NAMALWA (cell line): ENCODE measurements at regions not wholly inside any gene's neighbourhood (a gene's known extent, or its start where the extent isn't known, plus 50 kb on each side); places are given as distances from the start of the nearest gene placed in this dataset.
"Not testable (repeated sequence)": the region's sequence is repeated elsewhere in the genome, so short reads cannot be mapped to it uniquely, and the experiment has no call there.

Experiments
- DNase-seq: peaks from one replicate; pipeline ENCODE4 v3.0.0-alpha.2; 2015; ENCODE audit warnings: low spot score

DNA sequence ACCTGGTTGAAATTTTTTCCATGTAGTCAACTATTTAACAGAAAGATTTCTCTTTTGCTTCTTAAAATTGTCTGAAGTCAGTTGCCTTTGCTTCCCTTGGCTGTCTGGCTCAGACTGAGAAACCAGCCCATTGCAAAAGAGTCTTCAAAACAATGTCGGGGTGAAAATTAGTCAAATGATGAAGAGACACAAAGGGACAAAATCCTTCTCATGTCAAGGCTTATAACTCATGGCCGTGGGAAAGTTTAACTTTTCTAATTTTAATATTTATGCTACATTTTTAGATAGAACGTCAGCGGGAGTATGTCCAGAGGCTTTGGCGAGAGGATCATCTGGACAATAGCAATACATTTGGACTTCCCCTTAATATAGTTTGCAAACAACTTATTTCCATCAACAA, 127.2 kb downstream of the CD164 start:
- DNase-seq = no peak

DNA sequence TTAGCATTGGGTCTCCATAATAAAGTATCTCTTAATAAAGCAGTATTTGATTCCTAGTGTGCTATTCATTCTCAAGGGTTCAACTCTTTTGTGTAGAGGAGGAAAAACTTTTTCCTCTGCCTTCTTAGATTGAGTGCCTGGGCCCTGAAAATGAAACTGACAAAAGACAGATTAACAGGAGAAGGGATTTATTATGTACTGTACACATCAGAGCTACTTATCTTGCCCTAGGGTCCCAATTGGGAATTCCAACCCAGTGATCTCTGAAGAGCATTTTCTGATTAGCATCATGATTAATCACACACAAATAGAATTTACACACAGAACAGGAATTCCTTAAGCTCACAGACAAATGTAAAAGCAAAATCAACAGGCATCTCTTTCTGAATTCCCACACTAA, 128.9 kb downstream of the CD164 start:
- DNase-seq = no peak

DNA sequence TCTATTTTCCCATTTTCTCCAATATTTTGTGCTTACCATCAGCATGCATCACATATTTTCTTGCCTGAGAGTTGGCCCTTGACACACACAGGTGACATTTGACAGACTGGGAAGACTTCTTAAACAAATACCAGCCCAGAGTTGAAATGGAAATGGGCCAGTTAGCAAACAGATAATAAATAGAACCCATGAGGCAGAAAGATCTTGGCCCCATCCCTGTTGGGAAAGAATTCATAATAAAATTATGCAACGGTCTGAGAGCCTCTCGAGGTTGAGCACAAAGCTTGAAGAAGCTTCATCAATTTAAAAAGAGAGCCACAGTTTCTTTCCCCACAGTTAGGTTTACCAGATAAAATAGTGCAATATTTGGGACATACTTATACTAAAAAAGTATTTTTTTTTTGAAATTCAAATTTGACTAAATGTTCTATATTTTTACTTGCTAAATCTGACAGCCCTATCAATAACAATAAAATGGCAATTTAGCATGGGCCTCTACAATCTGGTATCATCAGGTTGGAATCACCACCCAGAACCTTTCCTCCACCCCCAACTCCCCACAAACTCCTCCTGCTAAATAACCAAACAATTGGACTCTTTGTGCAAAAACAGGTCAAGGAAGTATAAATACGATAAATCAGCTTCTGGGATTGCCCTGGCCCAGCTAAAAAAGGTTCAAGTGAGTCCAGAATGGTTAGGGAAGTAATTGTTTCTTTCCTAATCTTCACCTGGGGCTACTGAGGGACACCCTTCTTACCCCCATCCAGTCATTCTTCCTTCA, 129.8 kb downstream of the CD164 start:
- DNase-seq = no peak

DNA sequence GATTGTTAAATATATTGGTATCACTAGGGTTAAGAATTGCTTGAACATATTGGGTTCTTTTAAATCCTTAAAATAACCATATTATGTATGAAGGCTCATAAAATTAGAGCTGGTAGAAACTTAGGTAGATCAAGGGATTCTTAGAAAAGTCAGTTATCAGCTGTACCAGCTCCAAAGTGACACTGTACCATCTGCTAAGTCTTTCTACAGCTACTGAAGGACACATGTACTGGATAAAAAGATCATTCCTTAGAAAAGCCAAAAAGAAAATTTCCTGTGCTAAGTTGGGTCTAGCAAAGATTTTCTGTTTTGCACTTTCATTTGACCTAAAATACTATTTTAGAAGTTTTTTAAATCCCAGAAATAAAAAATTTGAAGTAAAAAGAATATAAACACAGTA, 130.4 kb downstream of the CD164 start:
- DNase-seq = no peak

DNA sequence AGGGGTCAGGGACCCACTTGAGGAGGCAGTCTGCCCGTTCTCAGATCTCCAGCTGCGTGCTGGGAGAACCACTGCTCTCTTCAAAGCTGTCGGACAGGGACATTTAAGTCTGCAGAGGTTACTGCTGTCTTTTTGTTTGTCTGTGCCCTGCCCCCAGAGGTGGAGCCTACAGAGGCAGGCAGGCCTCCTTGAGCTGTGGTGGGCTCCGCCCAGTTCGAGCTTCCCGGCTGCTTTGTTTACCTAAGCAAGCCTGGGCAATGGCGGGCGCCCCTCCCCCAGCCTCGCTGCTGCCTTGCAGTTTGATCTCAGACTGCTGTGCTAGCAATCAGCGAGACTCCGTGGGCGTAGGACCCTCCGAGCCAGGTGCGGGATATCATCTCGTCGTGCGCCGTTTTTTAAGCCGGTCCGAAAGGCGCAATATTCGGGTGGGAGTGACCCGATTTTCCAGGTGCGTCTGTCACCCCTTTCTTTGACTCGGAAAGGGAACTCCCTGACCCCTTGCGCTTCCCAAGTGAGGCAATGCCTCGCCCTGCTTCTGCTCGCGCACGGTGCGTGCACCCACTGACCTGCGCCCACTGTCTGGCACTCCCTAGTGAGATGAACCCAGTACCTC, 131.6 kb downstream of the CD164 start:
- DNase-seq = not testable (repeated sequence)

DNA sequence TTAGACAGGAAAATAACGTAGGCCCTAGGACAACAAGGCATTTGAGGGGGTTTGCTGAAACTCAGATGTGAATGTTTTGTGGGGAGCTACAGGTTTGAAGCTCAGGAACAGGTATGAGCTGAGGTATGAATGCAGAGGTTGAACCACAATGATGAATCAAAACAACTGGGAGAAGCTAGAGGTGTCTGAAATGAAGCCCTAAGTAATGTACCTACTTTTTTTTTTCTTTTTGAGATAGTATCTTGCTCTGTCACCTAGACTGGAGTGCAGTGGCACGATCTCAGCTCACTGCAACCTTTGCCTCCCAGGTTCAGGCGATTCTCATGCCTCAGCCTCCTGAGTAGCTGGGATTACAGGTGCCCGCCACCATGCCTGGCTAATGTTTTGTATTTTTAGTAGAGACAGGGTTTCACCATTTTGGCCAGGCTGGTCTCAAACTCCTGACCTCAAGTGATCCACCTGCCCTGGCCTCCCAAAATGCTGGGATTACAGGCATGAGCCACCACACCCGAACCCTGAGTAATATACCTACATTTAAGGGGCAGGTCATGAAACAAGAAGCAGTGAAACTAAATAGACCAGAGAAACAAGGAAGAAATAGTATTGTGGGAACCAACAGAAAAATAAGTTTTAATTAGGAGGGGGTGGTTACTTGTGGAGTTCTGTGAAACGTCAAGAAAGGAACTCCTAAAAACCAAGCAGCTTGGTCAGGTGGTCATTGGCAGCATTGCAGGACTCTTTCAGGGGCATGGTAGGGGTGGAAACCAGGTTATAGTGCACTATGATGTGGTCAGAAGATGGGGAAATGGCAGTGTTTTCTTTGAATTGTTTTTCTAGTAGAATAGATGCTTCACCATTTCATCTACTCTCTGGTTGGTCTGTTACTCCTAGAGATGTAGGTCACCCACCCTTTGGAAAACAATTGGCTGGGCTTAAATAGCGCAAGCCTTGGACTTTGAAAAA, 138.1 kb downstream of the CD164 start:
- DNase-seq = no peak

DNA sequence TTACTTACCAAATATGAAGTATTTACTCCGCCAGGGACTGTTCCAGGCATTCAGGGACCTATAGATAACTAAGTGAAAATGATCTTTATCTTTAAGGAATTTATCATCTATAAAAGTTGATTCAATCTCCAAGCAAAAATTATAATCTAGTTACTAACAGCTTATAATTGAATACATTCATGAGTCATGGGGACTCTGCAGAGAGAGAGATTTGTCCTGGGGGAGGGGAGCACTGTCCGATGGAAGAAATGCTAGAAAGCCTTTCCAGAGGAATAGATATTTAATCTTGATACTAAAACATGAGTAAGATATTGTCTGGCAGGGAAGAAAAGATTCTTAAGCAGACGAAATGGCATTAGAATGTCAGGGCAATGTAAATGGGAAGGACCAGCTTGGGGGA, 139.3 kb downstream of the CD164 start:
- DNase-seq = no peak

DNA sequence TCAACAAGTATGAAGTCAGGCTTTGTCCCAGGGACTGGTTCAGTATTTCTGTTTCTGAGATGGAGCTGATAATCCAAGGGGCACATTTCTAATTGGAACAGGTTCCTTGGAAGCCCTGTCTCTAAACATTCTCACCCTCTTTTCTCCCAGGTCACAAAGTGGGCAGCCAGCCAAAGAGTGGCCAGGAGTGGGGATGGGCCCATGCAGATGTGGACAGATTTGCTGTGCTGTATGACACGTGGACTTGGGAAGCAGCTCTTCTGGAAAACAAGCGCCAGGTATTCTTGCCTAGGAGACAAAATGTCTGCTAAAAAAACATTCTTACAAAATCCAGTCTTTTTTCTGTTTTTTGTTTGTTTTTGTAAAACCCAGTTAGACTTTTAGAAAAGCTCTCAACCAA, 140.2 kb downstream of the CD164 start:
- no peak for DNase-seq

DNA sequence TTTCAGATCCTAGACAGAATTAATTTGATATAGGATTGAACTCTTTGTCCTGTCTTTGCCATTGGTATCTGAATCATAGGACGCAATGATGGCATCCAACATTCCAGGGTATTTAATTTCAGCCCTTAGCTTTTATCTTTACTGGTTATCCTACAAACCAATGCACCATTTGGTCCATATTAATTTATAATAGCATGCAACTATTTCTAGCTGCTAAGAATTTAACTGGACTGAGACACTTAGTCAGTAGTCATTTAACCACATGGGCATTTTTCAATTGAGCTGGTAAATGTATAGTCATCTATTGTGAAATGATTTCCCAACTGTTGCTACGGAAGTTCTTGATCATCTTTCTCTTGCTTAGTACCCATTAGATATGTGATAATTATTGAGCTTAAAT, 141.1 kb downstream of the CD164 start:
- no peak for DNase-seq

DNA sequence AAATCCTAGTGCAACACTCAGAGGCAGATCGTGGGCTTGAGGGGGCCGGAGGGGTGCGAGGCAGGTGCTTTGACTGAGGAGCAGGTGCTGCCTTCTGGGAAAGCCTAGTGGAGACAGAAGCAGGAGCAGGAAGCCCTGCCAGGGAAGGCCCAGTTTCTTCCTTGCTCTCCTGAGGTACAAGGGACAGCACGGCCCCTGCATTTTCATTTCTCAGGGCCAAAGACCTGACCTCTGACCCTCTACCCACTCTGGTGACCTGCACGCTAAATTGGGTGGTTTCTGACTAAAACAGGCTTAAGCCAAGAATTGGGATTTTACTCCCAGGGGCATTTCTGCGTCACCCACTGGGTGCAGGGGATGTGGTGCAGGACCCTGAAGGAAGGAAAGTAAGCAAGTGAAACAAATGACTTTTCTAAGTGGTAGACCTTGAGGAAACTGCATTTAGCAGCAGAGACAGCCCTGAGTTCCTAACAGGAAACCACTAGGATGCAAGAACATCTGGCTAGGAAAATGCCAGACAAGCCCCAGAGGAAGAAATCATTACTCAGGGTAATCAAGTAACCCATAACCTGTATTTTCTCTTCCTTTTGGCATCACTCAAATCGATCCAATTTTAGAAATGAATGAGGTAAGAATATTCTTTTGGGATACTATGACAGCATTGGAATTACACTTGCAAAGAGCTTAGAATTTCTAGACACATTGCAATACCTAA, 141.7 kb downstream of the CD164 start:
- DNase-seq = no peak

DNA sequence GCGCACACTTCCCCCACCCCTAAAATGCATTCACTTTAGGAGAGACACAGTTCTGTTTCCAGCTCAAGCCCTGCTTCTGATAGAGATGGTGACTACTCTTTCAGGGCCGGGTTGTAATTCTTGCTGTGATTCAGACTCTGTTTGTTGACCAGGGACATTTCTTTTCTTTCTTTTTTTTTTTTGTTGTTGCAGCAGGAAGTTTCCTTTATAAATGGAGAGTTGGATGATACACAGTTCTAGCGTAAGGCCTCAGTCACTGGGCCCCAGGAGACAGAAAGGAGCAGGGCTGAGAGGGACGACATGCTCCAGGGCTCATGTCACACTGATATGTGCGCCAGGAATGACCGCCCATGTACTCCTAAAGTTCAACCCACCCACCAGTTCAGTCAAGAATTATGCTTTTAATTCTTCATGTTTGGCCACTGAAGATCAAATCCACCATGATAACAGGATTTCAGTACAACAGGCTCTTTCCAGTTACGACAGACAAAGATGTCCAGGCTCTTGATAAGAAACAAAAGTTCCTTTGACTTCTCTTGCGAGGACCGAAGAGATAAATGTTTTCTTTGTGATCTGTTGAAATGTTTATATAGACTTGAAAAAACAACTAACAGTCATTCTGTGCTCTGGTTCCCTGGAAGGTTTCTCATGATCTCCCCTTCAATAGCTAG, 142.5 kb downstream of the CD164 start:
- DNase-seq = no peak

DNA sequence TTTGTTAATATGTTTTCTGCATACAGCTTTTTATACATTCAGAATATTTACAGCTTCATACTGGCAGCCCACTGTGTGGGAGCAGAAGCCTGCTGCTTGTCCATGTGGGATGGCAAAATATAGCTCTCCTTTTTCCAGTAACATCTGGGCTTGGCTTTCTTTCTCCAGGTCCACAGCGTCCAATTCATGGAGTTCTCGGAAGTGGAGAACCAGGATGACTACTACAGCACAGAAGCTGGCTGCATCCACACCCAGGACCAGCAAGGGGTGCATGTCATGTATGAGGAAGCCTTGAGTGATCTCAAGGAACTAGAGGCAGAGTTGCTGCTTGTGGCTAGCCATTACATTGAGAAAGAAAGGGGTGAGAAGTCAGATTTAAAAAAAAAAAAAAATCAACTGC, 143.1 kb downstream of the CD164 start:
- DNase-seq = no peak

DNA sequence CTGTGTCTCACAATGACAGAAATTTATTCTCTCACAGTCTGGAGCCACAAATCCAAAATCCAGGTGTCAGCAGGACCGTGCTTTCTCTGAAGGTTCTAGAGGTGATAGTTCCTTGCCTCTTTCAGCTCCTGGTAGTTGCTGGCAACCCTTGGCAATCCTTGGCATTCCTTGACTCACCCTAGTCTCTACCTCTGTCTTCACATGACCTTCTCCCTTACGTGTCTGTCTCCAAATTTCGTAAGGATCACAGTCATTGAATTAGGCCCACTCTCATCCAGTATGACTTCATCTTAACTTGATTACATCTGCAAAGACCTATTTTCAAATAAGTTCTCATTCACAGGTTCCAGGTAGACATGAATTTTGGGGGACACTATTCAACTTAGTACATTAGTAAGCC, 143.1 kb downstream of the CEP57L1 start:
- DNase-seq = no peak

DNA sequence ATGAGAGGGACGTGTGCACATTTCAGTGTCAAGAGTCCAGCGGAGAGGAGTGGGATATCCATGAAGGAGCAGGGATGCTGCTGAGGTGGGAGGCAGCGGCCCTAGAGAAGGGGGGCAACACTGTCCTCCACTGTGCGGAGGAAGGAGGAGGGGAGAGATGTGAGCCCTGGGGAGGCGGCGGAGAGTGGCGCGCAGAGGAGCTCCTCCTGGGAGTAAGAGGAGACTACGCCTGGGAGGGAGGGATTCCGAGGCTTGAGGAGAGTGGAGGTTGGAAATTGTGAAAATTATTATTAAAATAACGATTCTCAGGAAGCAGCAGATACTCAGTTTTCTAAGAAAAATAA, 142.7 kb downstream of the CEP57L1 start:
- no peak for DNase-seq

DNA sequence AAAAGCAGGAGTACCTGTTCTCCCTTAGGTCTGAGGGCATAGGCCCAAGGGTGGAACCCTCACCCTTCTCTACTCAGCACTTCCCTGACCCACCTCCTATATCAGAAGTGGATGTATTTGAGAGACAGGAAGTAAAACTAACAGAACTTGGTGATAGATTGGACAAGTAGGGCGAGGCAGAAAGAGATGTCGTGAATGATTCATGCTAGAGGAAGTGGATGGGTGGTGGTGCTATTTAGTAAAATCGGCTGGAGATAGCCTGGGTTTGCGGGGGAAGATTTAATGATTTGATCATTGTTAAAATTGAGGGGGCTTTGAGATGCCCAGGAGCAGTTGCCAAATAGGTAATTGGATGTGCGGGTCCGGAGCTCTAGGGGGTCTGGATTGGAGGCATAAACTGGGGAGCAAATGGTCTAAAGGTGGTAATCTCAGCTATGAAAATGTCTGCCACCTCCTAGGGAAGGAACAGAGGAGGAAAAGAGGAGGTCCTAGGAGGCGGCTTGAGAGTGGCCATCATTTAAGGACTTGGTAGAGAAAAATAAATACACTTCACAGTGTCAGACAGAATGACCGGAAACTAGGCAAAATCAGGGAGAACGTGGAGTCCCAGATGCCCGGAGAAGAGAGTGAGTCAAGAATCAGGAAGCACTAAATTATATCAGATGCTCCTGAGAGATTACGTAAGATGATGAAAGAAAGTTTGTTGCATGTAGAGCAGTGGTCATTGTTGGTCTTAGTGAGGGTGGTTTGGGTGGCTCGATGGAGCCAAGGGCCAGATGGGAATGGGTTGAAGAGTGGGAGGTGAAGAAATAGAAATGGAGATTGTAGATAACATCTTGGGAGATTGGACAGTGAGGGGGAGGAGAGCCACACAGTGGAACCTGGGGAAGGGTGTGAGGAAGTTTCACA, 142.0 kb downstream of the CEP57L1 start:
- DNase-seq = no peak

DNA sequence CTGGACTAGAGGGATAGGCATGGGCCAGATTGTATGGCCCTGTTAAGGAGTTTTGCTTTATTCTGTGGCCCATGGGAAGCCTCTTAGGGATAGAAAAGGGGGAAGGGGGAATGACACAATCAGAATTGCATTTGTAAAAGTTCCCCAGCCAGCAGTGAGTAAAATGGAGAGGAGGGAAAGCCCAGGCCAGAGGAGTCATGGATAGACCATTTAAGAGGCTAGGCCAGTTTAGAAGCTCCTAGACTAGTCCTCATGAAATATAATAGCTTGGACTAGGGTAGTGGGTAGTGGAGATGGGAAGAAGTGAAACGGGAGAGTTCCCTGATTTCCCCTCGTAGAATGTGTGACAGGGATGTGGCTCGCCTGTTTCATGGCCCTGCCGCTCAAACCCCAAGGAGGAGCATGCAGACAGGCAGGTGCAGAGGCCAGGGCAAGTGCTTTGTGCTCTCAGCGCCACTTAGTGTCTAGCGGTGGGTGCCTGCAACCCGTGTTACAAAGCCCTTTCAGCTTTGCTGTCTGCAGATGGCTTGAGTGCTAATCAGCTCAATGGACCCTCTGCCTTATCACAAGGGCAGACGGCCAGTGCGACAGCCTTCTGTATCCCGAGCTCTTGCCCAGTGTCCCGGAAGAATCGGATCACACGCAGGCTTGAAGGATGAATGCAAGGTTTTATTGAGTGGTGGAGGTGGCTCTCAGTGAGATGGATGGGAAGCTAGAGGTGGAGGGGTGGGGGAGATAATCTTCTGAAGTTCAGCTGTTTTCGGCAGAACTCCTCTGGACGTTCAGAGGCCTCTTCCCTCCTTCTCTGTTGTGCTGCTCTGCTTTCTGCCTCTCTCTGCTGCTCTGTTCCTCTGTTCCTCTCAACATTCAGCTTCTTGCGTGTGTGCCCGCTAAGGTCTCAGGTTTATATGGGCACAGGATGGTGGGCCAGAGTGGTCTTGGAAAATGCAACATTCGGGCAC, 141.1 kb downstream of the CEP57L1 start:
- peak; percentile 52 for DNase-seq

DNA sequence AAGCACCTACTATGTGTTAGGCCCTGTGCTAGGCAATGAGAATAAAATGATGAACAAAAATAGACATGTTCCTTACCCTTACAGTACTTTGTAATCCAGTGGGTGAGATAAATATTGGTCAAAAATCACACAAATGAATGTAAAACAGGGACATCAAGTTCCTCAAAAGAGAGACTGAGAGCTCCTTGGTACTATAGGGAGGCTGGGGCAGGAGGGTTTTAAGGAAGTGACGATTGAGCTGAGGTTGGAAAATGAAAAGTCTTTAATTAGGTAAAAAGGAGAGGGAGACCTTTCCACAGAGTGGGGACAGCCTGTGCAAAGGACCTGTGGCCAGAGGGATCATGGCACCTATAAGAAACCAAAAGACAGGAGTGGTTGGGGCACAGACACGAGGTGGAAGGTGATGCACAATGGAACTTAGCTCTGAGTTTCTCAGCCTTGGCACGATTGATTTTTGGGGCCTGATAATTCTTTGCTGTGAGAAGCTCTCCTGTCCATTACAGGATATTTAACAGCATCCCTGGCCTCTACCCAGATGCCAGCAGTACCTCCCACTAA, 140.3 kb downstream of the CEP57L1 start:
- no peak for DNase-seq

DNA sequence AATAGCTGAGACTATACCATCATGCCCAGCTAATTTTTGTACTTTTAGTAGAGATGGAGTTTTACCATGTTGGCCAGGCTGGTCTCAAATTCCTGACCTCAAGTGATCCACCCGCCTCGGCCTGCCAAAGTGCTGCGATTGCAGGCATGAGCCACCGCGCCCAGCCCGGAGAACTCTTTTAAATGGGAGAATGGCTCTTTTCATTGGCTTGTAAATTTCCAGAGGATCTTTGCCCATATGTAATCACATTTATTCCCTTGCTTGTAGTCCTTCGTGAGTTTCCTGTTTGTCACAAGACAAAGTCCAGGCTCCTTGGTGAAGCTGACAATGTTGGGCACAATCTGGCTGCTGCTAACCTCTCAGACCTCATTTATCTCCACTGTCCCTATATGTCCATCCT, 135.1 kb downstream of the CEP57L1 start:
- no peak for DNase-seq

DNA sequence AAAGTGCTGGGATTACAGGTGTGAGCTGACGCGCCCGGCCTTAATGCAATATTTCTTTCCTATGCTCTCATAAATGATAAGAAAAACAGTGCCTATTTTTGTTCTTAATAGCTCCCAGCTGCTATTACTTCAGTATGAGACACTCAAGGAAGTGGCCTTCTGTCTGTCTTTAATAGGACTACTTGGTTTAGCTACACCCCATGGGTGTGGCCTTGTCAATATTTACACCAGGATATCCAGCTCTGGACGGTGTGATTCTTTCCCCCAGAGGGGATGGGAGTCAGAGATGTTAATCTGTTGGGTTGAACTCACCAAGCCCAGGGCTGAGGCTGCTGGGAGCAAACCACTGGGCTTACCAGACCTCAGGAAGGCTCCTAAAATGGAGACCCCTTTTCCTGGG, 134.2 kb downstream of the CEP57L1 start:
- DNase-seq = no peak
